Endothelial cell of umbilical vein (primary cell): ENCODE measurements at regions not wholly inside any gene's neighbourhood (a gene's known extent, or its start where the extent isn't known, plus 50 kb on each side); places are given as distances from the start of the nearest gene placed in this dataset.

Source experiments
- BruUV-seq: library from RNA; stranded (reverse); fragments of 400-500 nt; replicated peaks from 2 replicates; lab custom pipeline; 2021; lab: Mats Ljungman, UMichigan
- CTCF ChIA-PET: fragments of 300-600, 350-600 bp; sonication (Branson Sonifier 250); formaldehyde crosslinking; loops from one replicate; lab custom pipeline; 2021; ENCODE audit warnings: antibody characterized with exemption, inconsistent platforms; lab: Charles Lee
- POLR2A ChIA-PET: fragments of 300-600, 350-600 bp; sonication (Branson Sonifier 250); formaldehyde crosslinking; loops from one replicate; lab custom pipeline; 2021; ENCODE audit warnings: antibody characterized with exemption, inconsistent platforms; lab: Charles Lee
- DNase-seq: peaks from one replicate; pipeline ENCODE4 v3.0.0-alpha.2; 2011; ENCODE audit warnings: low read depth, low spot score
- FAIRE-seq: peaks from 2 replicates; lab custom pipeline; 2011; peaks lifted over from hg19 to GRCh38; lab: Jason Lieb, UNC
- H2AFZ ChIP-seq: 2 replicates; pipeline ENCODE4 v1.6.0; 2012; ENCODE audit warnings: low read depth, low read length, control low read depth, inconsistent platforms
- H3K27ac ChIP-seq: 2 replicates; pipeline ENCODE4 v1.5.1; 2011; ENCODE audit warnings: low read depth, mild to moderate bottlenecking, control low read depth, low read length, moderate library complexity; ENCODE audit not compliant: insufficient read depth
- H3K27me3 ChIP-seq, 2 experiments: 2 replicates each; pipeline versions ENCODE4 v1.6.0 to v1.6.1; 2011; ENCODE audit warnings: low read length in 2 of 2, mixed read lengths in 1 of 2; ENCODE audit not compliant: control insufficient read depth in 2 of 2, insufficient read depth in 2 of 2
- H3K36me3 ChIP-seq, 2 experiments: 2 replicates in 1 of 2; 3 replicates in 1 of 2; pipeline ENCODE4 v1.5.1; 2011; ENCODE audit warnings: low read length in 2 of 2, mild to moderate bottlenecking in 1 of 2, moderate library complexity in 1 of 2; ENCODE audit not compliant: control insufficient read depth in 2 of 2, insufficient read depth in 2 of 2; ENCODE audit errors: extremely low read depth in 1 of 2
- H3K4me1 ChIP-seq: 3 replicates; pipeline ENCODE4 v1.5.1; 2011; ENCODE audit warnings: mild to moderate bottlenecking, low read length; ENCODE audit not compliant: control insufficient read depth, insufficient read depth; ENCODE audit errors: extremely low read depth
- H3K4me2 ChIP-seq: 2 replicates; pipeline ENCODE4 v1.6.1; 2011; ENCODE audit warnings: low read length, control low read depth, mixed read lengths; ENCODE audit not compliant: insufficient read depth
- H3K4me3 ChIP-seq, 3 experiments: fragments of 200-600 bp in 1 of 3; sonication (generic), shearing (Covaris generic) in 1 of 3; replicated peaks in 1 of 3; 2 replicates each; pipeline ENCODE4 v1.5.1; 2011 to 2016; ENCODE audit warnings: control low read depth in 3 of 3, low read length in 3 of 3, mild to moderate bottlenecking in 2 of 3, inconsistent platforms in 1 of 3, low read depth in 1 of 3, moderate library complexity in 1 of 3; ENCODE audit not compliant: insufficient read depth in 1 of 3
- H3K79me2 ChIP-seq: 2 replicates; pipeline ENCODE4 v1.6.0; 2012; ENCODE audit warnings: low read length, inconsistent platforms; ENCODE audit not compliant: control insufficient read depth, insufficient read depth
- H3K9ac ChIP-seq: replicated peaks from 2 replicates; pipeline ENCODE3; 2011; ENCODE audit warnings: low read length, control low read depth; ENCODE audit not compliant: insufficient read depth; ENCODE audit errors: extremely low read depth
- H3K9me1 ChIP-seq: replicated peaks from 3 replicates; pipeline ENCODE4 v1.6.0; 2011; ENCODE audit warnings: mild to moderate bottlenecking, low read length; ENCODE audit not compliant: control insufficient read depth, insufficient read depth; ENCODE audit errors: extremely low read depth
- H3K9me3 ChIP-seq: replicated peaks from 2 replicates; pipeline ENCODE4 v1.5.1; 2012; ENCODE audit warnings: low read length, inconsistent platforms; ENCODE audit not compliant: control insufficient read depth, insufficient read depth
- H4K20me1 ChIP-seq: replicated peaks from 2 replicates; pipeline ENCODE3; 2011; ENCODE audit warnings: mild to moderate bottlenecking, low read length; ENCODE audit not compliant: control insufficient read depth, insufficient read depth; ENCODE audit errors: extremely low read depth
- EZH2 ChIP-seq: IDR thresholded peaks from 2 replicates; pipeline ENCODE4 v1.6.1; 2012; ENCODE audit warnings: borderline replicate concordance, low read depth, mild to moderate bottlenecking, moderate library complexity, low read length, inconsistent platforms; ENCODE audit not compliant: severe bottlenecking
- FOS ChIP-seq: IDR thresholded peaks from 2 replicates; pipeline ENCODE4 v1.6.1; 2011; ENCODE audit warnings: mild to moderate bottlenecking, low read length, moderate library complexity, borderline replicate concordance; ENCODE audit not compliant: insufficient read depth
- GATA2 ChIP-seq: IDR thresholded peaks from 2 replicates; pipeline ENCODE4 v1.7.0; 2011; ENCODE audit warnings: low read depth, mild to moderate bottlenecking, moderate library complexity, mixed read lengths, low read length; ENCODE audit not compliant: insufficient read length, insufficient read depth
- JUN ChIP-seq: IDR thresholded peaks from 2 replicates; pipeline ENCODE4 v1.6.1; 2011; ENCODE audit warnings: borderline replicate concordance, low read depth; ENCODE audit not compliant: insufficient read length, insufficient read depth
- MYC ChIP-seq: IDR thresholded peaks from one replicate; pipeline ENCODE4 v1.6.1; 2011; ENCODE audit warnings: mild to moderate bottlenecking, low read depth, low read length
- POLR2A ChIP-seq: IDR thresholded peaks from 2 replicates; pipeline ENCODE4 v1.6.1; 2012; ENCODE audit warnings: low read depth, mild to moderate bottlenecking, control low read depth, low read length
- POLR2AphosphoS5 ChIP-seq: IDR thresholded peaks from 2 replicates; pipeline ENCODE4 v1.6.1; 2012; ENCODE audit warnings: low read depth, mild to moderate bottlenecking, control low read depth, low read length, moderate library complexity; ENCODE audit not compliant: insufficient read depth
- dilution Hi-C: fragments of 300-500 bp; cut with MboI; formaldehyde crosslinking; loops from one replicate; pipeline ENCODE4 v1.15.0; 2019; ENCODE audit warnings: low sequenced_read_pairs; ENCODE audit not compliant: extremely low pct_ligation_motif_present
- intact Hi-C: fragments of 100-400 bp; cut with micrococcal nuclease; formaldehyde crosslinking; loops from one replicate; pipeline ENCODE4 v1.10.0; 2022
- TF ChIP-seq, protein P1 (sequence below), 2 donors: IDR thresholded peaks; 1 replicate in 1 of 2; 2 replicates in 1 of 2; pipeline ENCODE4 v1.5.1; 2011; ENCODE audit warnings: low read length in 2 of 2, mild to moderate bottlenecking in 2 of 2, moderate library complexity in 2 of 2, control low read depth in 1 of 2, inconsistent platforms in 1 of 2, low read depth in 1 of 2; ENCODE audit not compliant: insufficient read depth in 1 of 2; ENCODE audit errors: extremely low read depth in 1 of 2
- TF ChIP-seq, protein P2 (sequence below): IDR thresholded peaks from 2 replicates; pipeline ENCODE4 v1.6.1; 2011; ENCODE audit not compliant: insufficient read depth, insufficient read length

DNA sequence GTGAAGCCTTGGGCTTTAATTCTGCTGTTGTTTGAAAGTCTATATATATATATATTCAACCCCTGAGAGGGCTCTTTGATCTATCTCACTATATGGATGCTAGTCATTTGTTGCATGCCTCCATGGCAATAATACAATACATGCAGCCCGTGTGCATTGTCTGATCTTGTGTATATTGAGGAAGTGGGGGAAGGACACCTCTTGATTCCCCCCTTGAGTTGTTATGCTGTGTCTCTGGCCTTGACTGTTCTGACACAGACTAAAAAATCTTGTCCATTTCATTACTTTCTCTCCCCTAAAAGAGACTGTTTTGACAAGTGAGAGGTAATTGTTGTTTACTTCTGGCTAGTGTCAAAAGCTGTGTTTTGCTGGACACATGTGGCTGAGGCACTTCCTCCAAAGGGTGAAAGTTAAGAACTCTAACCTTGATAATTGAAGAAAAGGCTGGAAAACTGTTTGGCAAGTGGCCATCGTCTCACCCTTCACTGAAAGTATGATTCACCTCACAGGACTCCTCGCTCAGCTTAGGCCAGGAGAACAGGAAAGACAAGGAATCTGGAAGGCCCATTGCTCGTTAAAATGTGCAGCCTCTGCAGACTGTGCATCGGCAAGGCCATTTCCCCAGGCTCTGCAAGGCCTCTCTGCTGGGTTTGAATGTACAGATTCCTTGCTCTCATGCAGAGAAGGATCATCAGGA is 304.0 kb downstream of the PRELID2 start:
- Histone ChIP-seq H2AFZ (no peak overlapping the region), H3K4me2 (no peak overlapping the region), H4K20me1 (no peaks in the 10 kb centered on the region), H3K9ac (no peak overlapping the region), H3K79me2 (no peaks in the 10 kb centered on the region), H3K36me3 (no peaks in the 10 kb centered on the region), H3K27ac (no peak overlapping the region), H3K4me1 (peaks cover 16% of the 10 kb centered on the region), H3K4me3 (no peak overlapping the region), H3K9me3 (no peaks in the 10 kb centered on the region), H3K27me3 (no peaks in the 10 kb centered on the region), H3K9me1 (no peaks in the 10 kb centered on the region)
- DNase-seq (peak; percentile 95), FAIRE-seq (peak; percentile 94)
- BruUV-seq: no TSS peak
- CTCF ChIA-PET: interaction anchor here (0.8 to 1.9 kb wide), 3 partner anchors 184 to 357 kb away, joined by 3 to 4 read pairs (median 4); no protein-coding TSS in a partner anchor
- POLR2A ChIA-PET: interaction anchor here (0.6 kb wide), 1 partner anchor 1143 kb away, joined by 7 read pairs; no protein-coding TSS in a partner anchor
- intact Hi-C loops (loop anchor here (1.0 to 5.0 kb wide), 3 partner anchors 169 to 1339 kb away; no protein-coding TSS in a partner anchor), dilution Hi-C loops (no loop called here)
- TF ChIP-seq POLR2A (no peak), JUN (peak; percentile 54), POLR2AphosphoS5 (peak; percentile 74), GATA2 (peak; percentile 47), MYC (no peak), FOS (peak; percentile 90), EZH2 (no peak)
- TF ChIP-seq, protein P1, sequence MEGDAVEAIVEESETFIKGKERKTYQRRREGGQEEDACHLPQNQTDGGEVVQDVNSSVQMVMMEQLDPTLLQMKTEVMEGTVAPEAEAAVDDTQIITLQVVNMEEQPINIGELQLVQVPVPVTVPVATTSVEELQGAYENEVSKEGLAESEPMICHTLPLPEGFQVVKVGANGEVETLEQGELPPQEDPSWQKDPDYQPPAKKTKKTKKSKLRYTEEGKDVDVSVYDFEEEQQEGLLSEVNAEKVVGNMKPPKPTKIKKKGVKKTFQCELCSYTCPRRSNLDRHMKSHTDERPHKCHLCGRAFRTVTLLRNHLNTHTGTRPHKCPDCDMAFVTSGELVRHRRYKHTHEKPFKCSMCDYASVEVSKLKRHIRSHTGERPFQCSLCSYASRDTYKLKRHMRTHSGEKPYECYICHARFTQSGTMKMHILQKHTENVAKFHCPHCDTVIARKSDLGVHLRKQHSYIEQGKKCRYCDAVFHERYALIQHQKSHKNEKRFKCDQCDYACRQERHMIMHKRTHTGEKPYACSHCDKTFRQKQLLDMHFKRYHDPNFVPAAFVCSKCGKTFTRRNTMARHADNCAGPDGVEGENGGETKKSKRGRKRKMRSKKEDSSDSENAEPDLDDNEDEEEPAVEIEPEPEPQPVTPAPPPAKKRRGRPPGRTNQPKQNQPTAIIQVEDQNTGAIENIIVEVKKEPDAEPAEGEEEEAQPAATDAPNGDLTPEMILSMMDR (IDR thresholded peaks at IDR 0.05; ENCODE audit: extremely low read depth in 1 of 2, insufficient read depth in 1 of 2, low read depth in 1 of 2, low read length in 2 of 2): no peak
- TF ChIP-seq, protein P2, sequence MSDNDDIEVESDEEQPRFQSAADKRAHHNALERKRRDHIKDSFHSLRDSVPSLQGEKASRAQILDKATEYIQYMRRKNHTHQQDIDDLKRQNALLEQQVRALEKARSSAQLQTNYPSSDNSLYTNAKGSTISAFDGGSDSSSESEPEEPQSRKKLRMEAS: no peak
